ENCODE measurements at regions not wholly inside any gene's neighbourhood (a gene's known extent, or its start where the extent isn't known, plus 50 kb on each side); places are given as distances from the start of the nearest gene placed in this dataset.

DNA sequence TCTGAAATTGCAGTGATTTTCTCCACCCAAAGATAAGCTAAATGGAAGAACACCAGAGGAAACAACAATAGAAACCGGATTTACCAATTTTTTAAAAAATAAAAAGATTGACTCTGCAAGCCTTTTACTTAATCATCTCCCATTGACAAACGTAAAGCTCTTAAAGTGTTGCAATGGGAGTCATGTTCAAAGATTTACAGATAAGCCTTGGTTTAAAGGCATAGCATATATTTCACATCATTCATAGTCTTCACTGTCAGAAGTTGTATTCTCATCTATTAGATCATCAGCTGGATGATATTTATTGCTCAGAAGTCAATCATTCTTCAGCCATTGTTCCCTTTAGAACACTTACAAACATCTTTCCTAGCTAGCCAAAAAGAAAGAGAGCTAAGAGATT is 397.6 kb downstream of the GBE1 start:
- DNase-seq (ENCODE audit: low read depth): no peak

DNA sequence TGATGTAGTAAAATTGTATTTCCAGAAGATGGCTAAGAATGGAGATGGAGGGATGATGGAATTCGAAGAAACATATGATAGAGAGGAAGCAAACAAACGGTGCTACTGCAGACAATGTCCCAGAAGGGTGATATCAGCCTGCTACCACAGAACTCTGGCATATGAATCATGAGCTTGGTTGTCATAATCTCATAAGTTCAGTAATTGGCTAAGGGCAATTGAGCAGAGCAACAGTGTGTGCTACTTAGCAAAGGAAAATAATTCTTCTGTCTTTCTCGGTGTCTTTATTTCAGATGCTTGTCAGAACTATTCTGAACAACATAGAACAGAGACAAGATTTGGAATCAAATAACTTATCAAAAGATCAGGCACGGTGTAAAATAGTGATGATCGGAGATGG is 407.3 kb downstream of the GBE1 start:
- DNase-seq (ENCODE audit: low read depth): no peak
- no peaks in the 10 kb centered on the region for H3K27me3 ChIP-seq (ENCODE audit: control insufficient read depth, insufficient read depth, low read length)
- no peaks in the 10 kb centered on the region for H3K36me3 ChIP-seq (ENCODE audit: control insufficient read depth, insufficient read depth, low read length)
- TF ChIP-seq, protein P1, sequence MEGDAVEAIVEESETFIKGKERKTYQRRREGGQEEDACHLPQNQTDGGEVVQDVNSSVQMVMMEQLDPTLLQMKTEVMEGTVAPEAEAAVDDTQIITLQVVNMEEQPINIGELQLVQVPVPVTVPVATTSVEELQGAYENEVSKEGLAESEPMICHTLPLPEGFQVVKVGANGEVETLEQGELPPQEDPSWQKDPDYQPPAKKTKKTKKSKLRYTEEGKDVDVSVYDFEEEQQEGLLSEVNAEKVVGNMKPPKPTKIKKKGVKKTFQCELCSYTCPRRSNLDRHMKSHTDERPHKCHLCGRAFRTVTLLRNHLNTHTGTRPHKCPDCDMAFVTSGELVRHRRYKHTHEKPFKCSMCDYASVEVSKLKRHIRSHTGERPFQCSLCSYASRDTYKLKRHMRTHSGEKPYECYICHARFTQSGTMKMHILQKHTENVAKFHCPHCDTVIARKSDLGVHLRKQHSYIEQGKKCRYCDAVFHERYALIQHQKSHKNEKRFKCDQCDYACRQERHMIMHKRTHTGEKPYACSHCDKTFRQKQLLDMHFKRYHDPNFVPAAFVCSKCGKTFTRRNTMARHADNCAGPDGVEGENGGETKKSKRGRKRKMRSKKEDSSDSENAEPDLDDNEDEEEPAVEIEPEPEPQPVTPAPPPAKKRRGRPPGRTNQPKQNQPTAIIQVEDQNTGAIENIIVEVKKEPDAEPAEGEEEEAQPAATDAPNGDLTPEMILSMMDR (IDR thresholded peaks at IDR 0.05; ENCODE audit: insufficient read depth, low read length, poor library complexity, severe bottlenecking): no peak
- no peak overlapping the region for H3K4me3 ChIP-seq (ENCODE audit: low read depth, low read length)

More for the DNA sequence above, 397.6 kb downstream of the GBE1 start:
- TF ChIP-seq, protein P1 (IDR thresholded peaks at IDR 0.05; ENCODE audit: insufficient read depth, low read length, poor library complexity, severe bottlenecking): no peak
- Histone ChIP-seq H3K4me3 (ENCODE audit: low read depth, low read length) (no peak overlapping the region), H3K36me3 (ENCODE audit: control insufficient read depth, insufficient read depth, low read length) (no peaks in the 10 kb centered on the region), H3K27me3 (ENCODE audit: control insufficient read depth, insufficient read depth, low read length) (no peaks in the 10 kb centered on the region)

DNA sequence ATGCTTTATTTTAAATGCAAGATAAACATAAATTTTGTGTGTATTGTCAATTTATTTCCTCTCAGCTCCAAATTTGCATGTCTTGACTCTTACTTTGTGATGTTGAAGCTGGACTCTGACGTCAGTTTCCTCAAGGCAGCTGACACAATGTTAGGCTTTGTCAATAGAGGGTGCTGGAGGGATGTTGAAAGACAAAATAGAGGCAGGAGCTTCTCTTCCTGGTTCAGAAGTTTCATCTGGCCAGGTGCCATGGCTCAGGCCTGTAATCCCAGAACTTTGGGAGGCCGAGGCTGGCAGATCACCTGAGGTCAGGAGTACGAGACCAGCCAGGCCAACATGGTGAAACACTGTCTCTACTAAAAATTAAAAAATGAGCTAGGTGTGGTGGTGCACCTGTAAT is 408.6 kb downstream of the GBE1 start:
- no peaks in the 10 kb centered on the region for H3K27me3 ChIP-seq (ENCODE audit: control insufficient read depth, insufficient read depth, low read length)
- TF ChIP-seq, protein P1 (IDR thresholded peaks at IDR 0.05; ENCODE audit: insufficient read depth, low read length, poor library complexity, severe bottlenecking): no peak
- no peaks in the 10 kb centered on the region for H3K36me3 ChIP-seq (ENCODE audit: control insufficient read depth, insufficient read depth, low read length)
- no peak overlapping the region for H3K4me3 ChIP-seq (ENCODE audit: low read depth, low read length)
- DNase-seq (ENCODE audit: low read depth): no peak

DNA sequence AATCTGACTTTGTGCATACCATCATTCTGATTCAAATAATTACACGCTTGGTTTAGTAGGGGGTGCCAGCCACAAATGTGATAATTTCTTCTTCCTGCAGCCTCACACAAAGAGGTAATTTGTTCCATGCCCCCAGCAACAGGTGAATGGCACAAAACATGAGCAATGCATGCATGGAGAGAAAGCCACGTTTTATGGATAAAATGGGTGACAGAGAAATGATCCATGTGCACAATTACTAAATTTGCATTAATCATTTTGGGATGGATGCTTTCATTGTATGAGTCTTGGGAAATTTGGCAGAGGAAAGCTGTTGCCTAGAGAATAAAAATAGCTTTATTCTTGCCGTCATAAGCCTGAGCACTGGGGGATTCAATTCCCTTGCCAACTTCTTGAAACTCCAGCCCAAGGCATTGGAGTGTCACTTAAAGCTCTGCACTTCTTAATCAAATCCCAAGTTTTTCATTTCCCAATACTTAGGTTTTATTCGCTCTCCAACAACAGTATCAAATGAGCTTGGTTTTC is 411.6 kb downstream of the GBE1 start:
- TF ChIP-seq, protein P1 (IDR thresholded peaks at IDR 0.05; ENCODE audit: insufficient read depth, low read length, poor library complexity, severe bottlenecking): no peak
- H3K36me3 ChIP-seq (ENCODE audit: control insufficient read depth, insufficient read depth, low read length): no peaks in the 10 kb centered on the region
- no peak overlapping the region for H3K4me3 ChIP-seq (ENCODE audit: low read depth, low read length)
- DNase-seq (ENCODE audit: low read depth): no peak
- no peaks in the 10 kb centered on the region for H3K27me3 ChIP-seq (ENCODE audit: control insufficient read depth, insufficient read depth, low read length)

DNA sequence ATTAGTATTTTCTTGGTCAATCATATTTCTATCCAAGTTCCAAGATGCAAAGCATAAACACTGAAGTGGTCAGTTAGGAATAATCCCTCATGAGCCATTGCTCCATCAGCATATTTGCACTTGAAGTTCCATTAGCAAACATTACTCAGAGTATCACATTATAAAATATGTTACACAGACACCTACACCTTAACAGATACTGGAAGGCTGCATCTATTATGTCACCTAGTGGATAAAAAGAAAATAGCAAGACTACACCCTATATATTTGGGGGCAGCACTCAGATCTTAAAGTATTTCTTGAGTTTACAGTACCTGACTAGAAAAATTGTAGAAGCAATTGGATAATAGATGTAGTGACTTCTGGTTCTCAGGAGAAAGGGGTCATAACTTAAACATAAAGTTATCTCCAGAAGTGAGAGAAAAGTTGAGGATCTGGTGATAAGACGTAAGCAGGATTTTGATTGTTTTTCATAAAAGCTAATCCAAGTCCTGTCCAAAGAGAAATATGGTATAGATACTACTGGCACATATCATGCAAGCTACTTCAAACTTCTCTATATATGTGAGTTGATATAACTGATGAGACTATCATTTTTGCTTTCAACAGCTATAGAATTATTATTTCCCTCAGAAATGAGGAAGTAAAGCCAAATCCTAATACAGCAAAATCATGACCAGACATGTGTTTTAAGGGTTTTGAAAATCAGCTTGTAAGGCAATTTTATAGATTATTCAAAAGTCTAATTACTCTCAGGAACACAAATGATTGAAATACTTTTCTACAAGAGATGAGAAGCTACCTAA is 422.2 kb downstream of the GBE1 start:
- no peak for DNase-seq (ENCODE audit: low read depth)
- H3K27me3 ChIP-seq (ENCODE audit: control insufficient read depth, insufficient read depth, low read length): no peaks in the 10 kb centered on the region
- TF ChIP-seq, protein P1 (IDR thresholded peaks at IDR 0.05; ENCODE audit: insufficient read depth, low read length, poor library complexity, severe bottlenecking): peak; percentile 57

More for the DNA sequence above, 422.2 kb downstream of the GBE1 start:
- Histone ChIP-seq H3K36me3 (ENCODE audit: control insufficient read depth, insufficient read depth, low read length) (no peaks in the 10 kb centered on the region), H3K4me3 (ENCODE audit: low read depth, low read length) (no peak overlapping the region)

All from kidney epithelial cell (primary cell).